Caco-2 (cell line): ENCODE measurements at regions not wholly inside any gene's neighbourhood (a gene's known extent, or its start where the extent isn't known, plus 50 kb on each side); places are given as distances from the start of the nearest gene placed in this dataset.

Experiments
- BruUV-seq: library from RNA; stranded (reverse); fragments of 400-500 nt; replicated peaks from 2 replicates; lab custom pipeline; 2021; lab: Mats Ljungman, UMichigan
- CTCF ChIA-PET: fragments of 300-600 bp; sonication (Branson Sonifier 250); formaldehyde crosslinking; loops from one replicate; lab custom pipeline; 2022; ENCODE audit warnings: antibody characterized with exemption; lab: Charles Lee
- POLR2A ChIA-PET: fragments of 300-600 bp; sonication (Branson Sonifier 250); formaldehyde crosslinking; loops from one replicate; lab custom pipeline; 2022; ENCODE audit warnings: antibody characterized with exemption; lab: Charles Lee
- DNase-seq, 2 experiments: peaks; one replicate each; pipeline versions ENCODE4 v3.0.0 to v3.0.0-alpha.2; 2020 to 2022
- H3K27me3 ChIP-seq: replicated peaks from 2 replicates; pipeline ENCODE4 v1.6.0; 2011; ENCODE audit warnings: low read length; ENCODE audit not compliant: control insufficient read depth, insufficient read depth
- H3K36me3 ChIP-seq: 2 replicates; pipeline ENCODE4 v1.5.1; 2011; ENCODE audit warnings: low read length; ENCODE audit not compliant: control insufficient read depth, insufficient read depth
- H3K4me1 ChIP-seq: fragments of 250-450 bp; sonication (Bioruptor Pico); 2 replicates; pipeline ENCODE4 v1.5.1; 2020; ENCODE audit warnings: mild to moderate bottlenecking
- H3K4me3 ChIP-seq: 2 replicates; pipeline ENCODE4 v1.5.1; 2011; ENCODE audit warnings: low read depth, mild to moderate bottlenecking, control low read depth, low read length
- H3K9me3 ChIP-seq: fragments of 250-450 bp; sonication (Bioruptor Pico); 2 replicates; pipeline ENCODE4 v1.5.1; 2020; ENCODE audit warnings: mild to moderate bottlenecking, moderate library complexity
- H3K27ac Mint-ChIP-seq: one replicate; pipeline ENCODE4 v1.8.0; 2022; ENCODE audit warnings: mixed read lengths; ENCODE audit not compliant: unreplicated experiment
- H3K27me3 Mint-ChIP-seq: one replicate; pipeline ENCODE4 v1.8.0; 2022; ENCODE audit warnings: mixed read lengths; ENCODE audit not compliant: insufficient read depth, unreplicated experiment
- H3K36me3 Mint-ChIP-seq: one replicate; pipeline ENCODE4 v1.8.0; 2022; ENCODE audit warnings: mild to moderate bottlenecking, mixed read lengths; ENCODE audit not compliant: insufficient read depth, unreplicated experiment
- H3K4me1 Mint-ChIP-seq: one replicate; pipeline ENCODE4 v1.8.0; 2022; ENCODE audit warnings: low read depth, mixed read lengths; ENCODE audit not compliant: unreplicated experiment
- H3K4me3 Mint-ChIP-seq: one replicate; pipeline ENCODE4 v1.8.0; 2022; ENCODE audit warnings: mild to moderate bottlenecking, moderate library complexity, mixed read lengths; ENCODE audit not compliant: unreplicated experiment
- H3K9me3 Mint-ChIP-seq: one replicate; pipeline ENCODE4 v1.8.0; 2022; ENCODE audit warnings: mixed read lengths; ENCODE audit not compliant: unreplicated experiment
- CTCF ChIP-seq, 2 experiments: fragments of 200-600 bp in 1 of 2; IDR thresholded peaks; 1 replicate in 1 of 2; 2 replicates in 1 of 2; pipeline versions ENCODE4 v1.5.1 to v1.8.0; 2011 to 2022; ENCODE audit warnings: antibody characterized with exemption in 1 of 2, control low read depth in 1 of 2, inconsistent platforms in 1 of 2, low read depth in 1 of 2, low read length in 1 of 2, mild to moderate bottlenecking in 1 of 2, moderate library complexity in 1 of 2; ENCODE audit not compliant: insufficient read depth in 1 of 2, severe bottlenecking in 1 of 2, unreplicated experiment in 1 of 2
- intact Hi-C: fragments of 100-400 bp; cut with micrococcal nuclease; formaldehyde crosslinking; loops from one replicate; pipeline ENCODE4 v1.10.0; 2022; ENCODE audit not compliant: unreplicated experiment

GRCh38 chr4:102422843-102423242 lies 77.6 kb upstream of the SLC39A8 start:
- no peaks in the 10 kb centered on the region for H3K27me3 ChIP-seq
- no peaks in the 10 kb centered on the region for H3K36me3 Mint-ChIP-seq

GRCh38 chr4:102423375-102423774 lies 77.8 kb upstream of the NFKB1 start:
- H3K27me3 Mint-ChIP-seq = no peaks in the 10 kb centered on the region
- H3K27ac Mint-ChIP-seq = no peak overlapping the region
- intact Hi-C loops = no loop called here
- Histone ChIP-seq H3K4me1 (no peaks in the 10 kb centered on the region), H3K9me3 (no peaks in the 10 kb centered on the region), H3K36me3 (no peaks in the 10 kb centered on the region), H3K27me3 (no peaks in the 10 kb centered on the region), H3K4me3 (no peak overlapping the region)
- H3K36me3 Mint-ChIP-seq = no peaks in the 10 kb centered on the region
- no peaks in the 10 kb centered on the region for H3K4me1 Mint-ChIP-seq
- ChIA-PET POLR2A (no interaction called here), CTCF (no interaction called here)
- H3K9me3 Mint-ChIP-seq = peaks cover 13% of the 10 kb centered on the region
- no peak overlapping the region for H3K4me3 Mint-ChIP-seq
- TF ChIP-seq CTCF (IDR thresholded peaks at IDR 0.05; ENCODE audit: insufficient read depth in 1 of 2, low read depth in 1 of 2, low read length in 1 of 2, severe bottlenecking in 1 of 2, unreplicated experiment in 1 of 2) = no peak
- DNase-seq = no peak
- no TSS peak for BruUV-seq

More at GRCh38 chr4:102422843-102423242, 77.6 kb upstream of the SLC39A8 start:
- Mint-ChIP-seq H3K9me3 (peaks cover 13% of the 10 kb centered on the region), H3K27me3 (no peaks in the 10 kb centered on the region), H3K4me1 (no peaks in the 10 kb centered on the region), H3K27ac (no peak overlapping the region), H3K4me3 (no peak overlapping the region)
- H3K4me3 ChIP-seq = no peak overlapping the region
- CTCF ChIA-PET = no interaction called here
- intact Hi-C loops = no loop called here
- DNase-seq = no peak
- no TSS peak for BruUV-seq
- no peaks in the 10 kb centered on the region for H3K9me3 ChIP-seq
- TF ChIP-seq CTCF (IDR thresholded peaks at IDR 0.05; ENCODE audit: insufficient read depth in 1 of 2, low read depth in 1 of 2, low read length in 1 of 2, severe bottlenecking in 1 of 2, unreplicated experiment in 1 of 2) = no peak
- H3K36me3 ChIP-seq = no peaks in the 10 kb centered on the region
- POLR2A ChIA-PET = no interaction called here
- no peaks in the 10 kb centered on the region for H3K4me1 ChIP-seq

GRCh38 chr4:102427371-102427998 lies 73.7 kb upstream of the NFKB1 start:
- POLR2A ChIA-PET = no interaction called here
- no peak for TF ChIP-seq CTCF (IDR thresholded peaks at IDR 0.05; ENCODE audit: insufficient read depth in 1 of 2, low read depth in 1 of 2, low read length in 1 of 2, severe bottlenecking in 1 of 2, unreplicated experiment in 1 of 2)

More at GRCh38 chr4:102427371-102427998, 73.7 kb upstream of the NFKB1 start:
- H3K9me3 Mint-ChIP-seq = peaks cover 10% of the 10 kb centered on the region
- peaks cover 5% of the 10 kb centered on the region; the same call in 1 of the 2 replicates for H3K4me1 ChIP-seq
- H3K36me3 ChIP-seq = no peaks in the 10 kb centered on the region
- CTCF ChIA-PET = no interaction called here
- intact Hi-C loops = no loop called here
- H3K4me3 Mint-ChIP-seq = no peak overlapping the region
- H3K27ac Mint-ChIP-seq = no peak overlapping the region
- H3K9me3 ChIP-seq = no peaks in the 10 kb centered on the region
- H3K4me1 Mint-ChIP-seq = peaks cover 10% of the 10 kb centered on the region
- no peak overlapping the region for H3K4me3 ChIP-seq
- DNase-seq = no peak
- H3K36me3 Mint-ChIP-seq = no peaks in the 10 kb centered on the region
- BruUV-seq = no TSS peak
- no peaks in the 10 kb centered on the region for H3K27me3 Mint-ChIP-seq
- H3K27me3 ChIP-seq = no peaks in the 10 kb centered on the region
